WERI-Rb-1 (cell line): ENCODE measurements at regions not wholly inside any gene's neighbourhood (a gene's known extent, or its start where the extent isn't known, plus 50 kb on each side); places are given as distances from the start of the nearest gene placed in this dataset.

Experiments
- DNase-seq: peaks from one replicate; pipeline ENCODE4 v3.0.0-alpha.2; 2020
- H3K27ac ChIP-seq: fragments of 250-450 bp; sonication (Bioruptor Pico); 2 replicates; pipeline ENCODE4 v1.5.1; 2020; ENCODE audit warnings: mild to moderate bottlenecking, moderate library complexity
- H3K27me3 ChIP-seq: fragments of 250-450 bp; sonication (Bioruptor Pico); 2 replicates; pipeline ENCODE4 v1.5.1; 2021; ENCODE audit warnings: mild to moderate bottlenecking, low read depth, moderate library complexity; ENCODE audit not compliant: insufficient read depth, severe bottlenecking
- H3K36me3 ChIP-seq: fragments of 250-450 bp; sonication (Bioruptor Pico); 2 replicates; pipeline ENCODE4 v1.5.1; 2020; ENCODE audit warnings: mild to moderate bottlenecking, moderate library complexity
- H3K4me3 ChIP-seq: 2 replicates; pipeline ENCODE4 v1.5.1; 2011; ENCODE audit warnings: low read depth, mild to moderate bottlenecking, control low read depth, low read length
- H3K9me3 ChIP-seq: fragments of 250-450 bp; sonication (Bioruptor Pico); 2 replicates; pipeline ENCODE4 v1.5.1; 2021; ENCODE audit warnings: mild to moderate bottlenecking, moderate library complexity; ENCODE audit not compliant: severe bottlenecking
- TF ChIP-seq, protein P1 (sequence below): IDR thresholded peaks from 2 replicates; pipeline ENCODE4 v1.5.1; 2011; ENCODE audit warnings: low read depth, mild to moderate bottlenecking, control low read depth, inconsistent platforms, low read length

- DNase-seq = no peak
- Histone ChIP-seq H3K27ac (no peak overlapping the region), H3K9me3 (no peaks in the 10 kb centered on the region), H3K4me3 (no peak overlapping the region), H3K36me3 (no peaks in the 10 kb centered on the region), H3K27me3 (no peaks in the 10 kb centered on the region)
- TF ChIP-seq, protein P1, sequence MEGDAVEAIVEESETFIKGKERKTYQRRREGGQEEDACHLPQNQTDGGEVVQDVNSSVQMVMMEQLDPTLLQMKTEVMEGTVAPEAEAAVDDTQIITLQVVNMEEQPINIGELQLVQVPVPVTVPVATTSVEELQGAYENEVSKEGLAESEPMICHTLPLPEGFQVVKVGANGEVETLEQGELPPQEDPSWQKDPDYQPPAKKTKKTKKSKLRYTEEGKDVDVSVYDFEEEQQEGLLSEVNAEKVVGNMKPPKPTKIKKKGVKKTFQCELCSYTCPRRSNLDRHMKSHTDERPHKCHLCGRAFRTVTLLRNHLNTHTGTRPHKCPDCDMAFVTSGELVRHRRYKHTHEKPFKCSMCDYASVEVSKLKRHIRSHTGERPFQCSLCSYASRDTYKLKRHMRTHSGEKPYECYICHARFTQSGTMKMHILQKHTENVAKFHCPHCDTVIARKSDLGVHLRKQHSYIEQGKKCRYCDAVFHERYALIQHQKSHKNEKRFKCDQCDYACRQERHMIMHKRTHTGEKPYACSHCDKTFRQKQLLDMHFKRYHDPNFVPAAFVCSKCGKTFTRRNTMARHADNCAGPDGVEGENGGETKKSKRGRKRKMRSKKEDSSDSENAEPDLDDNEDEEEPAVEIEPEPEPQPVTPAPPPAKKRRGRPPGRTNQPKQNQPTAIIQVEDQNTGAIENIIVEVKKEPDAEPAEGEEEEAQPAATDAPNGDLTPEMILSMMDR = no peak
Observed at GRCh38 chr16:65909310-65910050, 457.0 kb upstream of the CDH5 start.

DNA sequence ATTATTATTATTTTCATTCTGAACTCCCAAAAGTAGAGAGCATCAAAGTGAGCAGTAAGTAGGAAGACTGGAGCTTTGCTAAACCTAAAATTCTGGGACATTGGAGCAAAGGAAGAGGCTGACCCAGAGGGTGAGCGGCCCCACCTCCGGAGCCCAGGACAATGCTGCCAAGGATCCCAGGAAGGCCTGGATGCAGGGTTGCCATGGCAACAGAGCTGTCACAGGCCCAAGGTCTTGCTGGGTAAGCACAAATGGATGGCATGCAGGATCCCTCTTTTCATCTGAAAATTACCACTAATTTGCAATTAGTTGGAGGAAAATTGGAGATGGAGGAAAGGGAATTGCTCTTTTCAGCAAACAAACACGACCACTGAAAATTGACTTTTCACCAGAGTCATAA lies 457.9 kb upstream of the CDH5 start:
- H3K27me3 ChIP-seq = no peaks in the 10 kb centered on the region
- H3K36me3 ChIP-seq = no peaks in the 10 kb centered on the region
- no peak overlapping the region for H3K4me3 ChIP-seq
- DNase-seq = no peak
- TF ChIP-seq, protein P1 = no peak
- H3K9me3 ChIP-seq = no peaks in the 10 kb centered on the region
- no peak overlapping the region for H3K27ac ChIP-seq

DNA sequence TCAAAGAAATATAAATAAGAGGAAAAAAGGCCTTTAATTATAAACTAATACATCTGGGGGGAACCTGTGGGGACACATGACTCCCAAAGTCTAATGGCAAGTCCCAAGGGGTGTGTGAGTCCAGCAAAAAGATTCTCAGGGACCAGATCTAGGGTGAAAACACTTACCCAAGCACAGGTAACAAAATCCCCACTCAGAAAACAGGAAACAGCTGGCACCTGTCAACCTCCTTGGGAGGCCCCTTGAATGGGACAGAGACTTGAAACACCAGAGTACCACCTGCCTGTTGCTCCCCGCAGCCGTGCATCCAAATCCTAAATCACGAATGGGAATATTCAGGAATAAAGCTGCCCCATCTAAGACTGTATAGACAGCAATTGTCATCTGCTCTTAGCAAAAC lies 461.2 kb upstream of the CDH5 start:
- TF ChIP-seq, protein P1 = no peak
- no peaks in the 10 kb centered on the region for H3K9me3 ChIP-seq
- DNase-seq = no peak

GRCh38 chr16:65896448-65897153 lies 469.9 kb upstream of the CDH5 start:
- H3K36me3 ChIP-seq = no peaks in the 10 kb centered on the region
- H3K27me3 ChIP-seq = no peaks in the 10 kb centered on the region
- no peaks in the 10 kb centered on the region for H3K9me3 ChIP-seq
- TF ChIP-seq, protein P1 = no peak
- DNase-seq = no peak
- H3K4me3 ChIP-seq = no peak overlapping the region
- H3K27ac ChIP-seq = no peak overlapping the region

More for the DNA sequence above, 461.2 kb upstream of the CDH5 start:
- Histone ChIP-seq H3K27ac (no peak overlapping the region), H3K4me3 (no peak overlapping the region), H3K36me3 (no peaks in the 10 kb centered on the region), H3K27me3 (no peaks in the 10 kb centered on the region)

DNA sequence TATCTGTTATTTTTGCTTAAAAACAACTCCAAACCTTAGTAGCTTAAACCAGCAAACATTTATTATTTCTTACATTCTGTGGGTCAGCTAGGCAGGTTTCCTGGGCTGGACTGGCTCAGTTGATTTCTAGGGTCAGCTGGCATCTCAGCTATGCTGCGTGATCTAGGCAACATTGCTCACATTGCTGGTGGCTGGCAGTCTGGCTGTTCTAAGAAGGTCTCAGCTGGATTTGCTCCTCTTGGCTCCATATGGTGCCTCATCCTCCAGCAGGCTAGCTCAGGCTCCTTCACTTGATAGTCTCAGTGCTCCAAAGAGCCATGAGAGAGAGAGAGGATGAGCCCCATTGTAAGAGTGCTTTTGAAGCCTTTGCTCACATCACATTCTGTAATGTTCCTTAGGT lies 470.6 kb upstream of the CDH5 start:
- no peak overlapping the region for H3K27ac ChIP-seq
- no peaks in the 10 kb centered on the region for H3K9me3 ChIP-seq
- no peak overlapping the region for H3K4me3 ChIP-seq
- H3K36me3 ChIP-seq = no peaks in the 10 kb centered on the region
- DNase-seq = peak; percentile 19
- TF ChIP-seq, protein P1 = no peak
- no peaks in the 10 kb centered on the region for H3K27me3 ChIP-seq
